Middle frontal gyrus (tissue), 1 donor: ENCODE measurements at regions not wholly inside any gene's neighbourhood (a gene's known extent, or its start where the extent isn't known, plus 50 kb on each side); places are given as distances from the start of the nearest gene placed in this dataset.
"Not testable (repeated sequence)": the region's sequence is repeated elsewhere in the genome, so short reads cannot be mapped to it uniquely, and the experiment has no call there.

ENCODE experiments used
- DNase-seq: peaks from one replicate; pipeline ENCODE4 v3.0.0-alpha.2; 2015; ENCODE audit warnings: low spot score; ENCODE audit errors: extremely low spot score

DNA sequence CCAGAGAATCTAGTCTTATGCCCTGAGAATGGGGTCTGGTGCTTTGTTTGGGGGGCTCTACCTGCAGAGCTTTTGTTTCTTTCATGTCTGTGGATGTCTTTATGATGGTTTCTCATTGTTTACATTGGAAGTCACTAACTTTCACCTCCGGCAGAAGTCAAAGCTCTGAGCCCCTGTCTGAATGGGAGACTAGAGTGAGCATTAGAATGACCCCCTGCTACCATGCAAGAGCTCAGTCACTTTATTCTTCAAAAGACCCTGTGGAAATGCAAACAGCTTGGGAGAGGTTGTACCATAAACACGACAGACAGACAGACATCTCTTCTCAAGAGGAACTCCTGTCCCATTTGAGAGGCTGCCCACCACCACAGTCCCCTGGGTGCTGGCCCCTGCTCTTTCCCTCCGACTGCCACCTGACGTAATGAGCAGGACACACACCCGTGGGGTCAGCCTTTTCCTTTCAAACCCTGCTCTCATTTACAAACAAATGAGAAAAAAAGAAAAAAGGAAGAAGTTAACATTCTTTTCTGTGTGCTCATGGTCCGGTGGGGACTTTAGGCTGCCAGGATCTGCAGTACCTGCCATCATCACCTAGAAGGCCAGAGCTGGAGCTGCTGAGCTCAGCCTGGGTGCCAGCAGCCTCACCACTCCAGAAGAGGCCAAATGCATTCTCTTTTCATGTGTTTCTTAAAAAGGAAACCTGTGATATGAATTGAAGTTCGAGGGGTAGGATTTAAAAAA lies 91.6 kb downstream of the FZD1 start:
- DNase-seq, result no peak

GRCh38 chr7:91356915-91357314 lies 92.7 kb downstream of the FZD1 start:
- DNase-seq, result no peak

- DNase-seq, result no peak
These were observed 93.1 kb downstream of the FZD1 start for GRCh38 chr7:91357379-91357778.

DNA sequence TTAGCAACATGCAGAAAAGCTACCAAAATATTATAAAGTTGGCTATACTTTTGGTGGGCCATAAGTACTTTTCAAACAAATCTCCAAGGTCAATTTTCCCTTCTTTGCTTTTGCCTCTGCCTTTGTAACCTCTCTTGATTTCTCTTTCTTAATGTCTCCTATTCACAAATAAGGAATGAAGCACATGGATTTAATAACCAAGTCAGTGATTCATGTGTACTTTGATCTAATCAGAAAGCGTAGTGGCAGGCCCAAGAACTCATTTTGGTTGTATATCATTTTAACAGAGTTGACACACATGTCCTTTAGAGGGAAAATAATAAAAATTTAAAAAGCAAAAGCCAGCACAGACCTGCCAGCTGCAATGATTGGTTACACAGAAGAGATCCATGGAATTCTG lies 93.7 kb downstream of the FZD1 start:
- no peak for DNase-seq

DNA sequence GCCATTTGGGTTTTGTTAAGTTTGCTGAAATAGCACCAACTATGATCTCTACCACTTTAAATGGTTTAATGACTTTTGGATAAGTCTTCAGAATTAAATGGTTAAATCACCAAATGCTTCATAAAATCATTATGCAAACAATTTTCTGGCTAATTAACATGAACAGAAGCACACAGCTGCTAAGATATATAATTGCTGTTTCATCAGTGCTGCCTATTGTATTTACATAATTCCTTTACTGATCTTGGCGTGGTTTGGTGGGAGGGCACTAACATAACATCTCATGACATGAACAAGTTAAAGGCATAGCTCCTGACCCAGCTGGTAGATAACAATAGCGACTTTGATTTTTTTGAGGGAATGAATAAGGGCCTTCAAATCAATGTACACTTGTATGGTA lies 94.1 kb downstream of the FZD1 start:
- no peak for DNase-seq

DNA sequence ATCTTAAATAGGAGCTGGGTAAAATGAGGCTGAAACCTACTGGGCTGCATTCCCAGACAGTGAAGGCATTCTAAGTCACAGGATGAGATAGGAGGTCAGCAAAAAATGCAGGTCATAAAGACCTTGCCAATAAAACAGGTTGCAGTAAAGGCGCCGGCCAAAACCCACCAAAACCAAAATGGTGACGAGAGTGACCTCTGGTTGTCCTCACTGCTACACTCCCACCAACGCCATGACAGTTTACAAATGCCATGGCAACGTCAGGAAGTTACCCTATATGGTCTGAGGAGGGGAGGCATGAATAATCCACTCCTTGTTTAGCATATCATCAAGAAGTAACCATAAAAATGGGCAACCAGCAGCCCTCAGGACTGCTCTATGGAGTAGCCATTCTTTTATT lies 100.9 kb downstream of the FZD1 start:
- DNase-seq, result not testable (repeated sequence)

- no peak for DNase-seq
These were observed 101.9 kb downstream of the FZD1 start for GRCh38 chr7:91366091-91366490.

DNA sequence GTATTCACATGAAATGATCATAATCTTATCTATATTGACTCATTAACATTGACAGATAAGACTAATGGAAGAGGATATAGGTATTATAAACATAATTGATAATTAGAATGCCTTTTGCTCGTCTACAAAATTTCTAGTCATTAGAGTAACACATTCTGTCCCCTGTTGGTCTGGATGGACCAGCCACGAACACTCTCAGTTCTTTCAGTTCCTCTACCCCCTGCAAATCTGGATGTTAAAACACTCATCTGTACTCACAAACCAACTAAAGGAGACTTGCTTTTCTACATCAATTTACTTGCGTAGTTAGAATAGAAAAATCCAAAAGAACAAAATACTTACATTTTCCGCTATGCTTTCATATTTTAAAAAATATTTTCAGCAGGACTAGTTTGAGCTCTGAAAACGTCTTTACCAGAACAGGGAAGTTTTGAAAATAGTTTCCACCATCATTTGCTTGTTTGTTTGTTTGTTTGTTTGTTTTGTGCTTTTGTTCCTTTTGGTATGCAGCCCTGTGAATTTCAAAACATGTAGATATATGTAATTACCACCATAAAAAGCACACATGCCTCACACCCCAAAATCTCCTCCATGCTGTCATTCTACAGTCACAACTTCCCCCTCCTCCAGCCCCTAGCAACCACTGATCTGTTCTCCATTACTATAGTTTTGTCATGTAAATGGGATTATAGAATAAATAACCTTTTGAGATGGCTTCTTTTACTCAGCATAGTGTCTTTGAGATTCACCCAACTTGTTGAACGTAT lies 103.8 kb downstream of the FZD1 start:
- DNase-seq, result no peak

DNA sequence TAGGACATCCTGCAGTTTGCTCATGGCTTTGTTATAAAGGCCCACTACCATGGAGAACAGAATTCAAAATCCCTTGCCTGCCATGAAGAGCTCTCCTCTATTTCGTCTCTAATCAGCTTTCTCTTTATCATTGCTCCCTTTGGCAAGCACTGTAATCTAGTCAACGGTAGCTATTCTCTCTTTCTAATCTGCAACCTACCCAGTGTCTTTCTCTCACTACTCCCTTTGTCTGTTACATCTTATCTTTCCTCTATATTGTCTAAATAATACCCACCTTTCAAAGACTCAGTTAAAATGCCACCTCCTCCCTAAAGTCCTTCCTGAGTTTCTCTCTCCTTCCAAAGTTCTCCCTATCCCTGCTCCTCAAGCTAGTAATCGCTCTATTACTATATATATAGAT lies 108.1 kb downstream of the FZD1 start:
- DNase-seq, result no peak

GRCh38 chr7:91373111-91373800 lies 109.0 kb downstream of the FZD1 start:
- DNase-seq, result no peak

DNA sequence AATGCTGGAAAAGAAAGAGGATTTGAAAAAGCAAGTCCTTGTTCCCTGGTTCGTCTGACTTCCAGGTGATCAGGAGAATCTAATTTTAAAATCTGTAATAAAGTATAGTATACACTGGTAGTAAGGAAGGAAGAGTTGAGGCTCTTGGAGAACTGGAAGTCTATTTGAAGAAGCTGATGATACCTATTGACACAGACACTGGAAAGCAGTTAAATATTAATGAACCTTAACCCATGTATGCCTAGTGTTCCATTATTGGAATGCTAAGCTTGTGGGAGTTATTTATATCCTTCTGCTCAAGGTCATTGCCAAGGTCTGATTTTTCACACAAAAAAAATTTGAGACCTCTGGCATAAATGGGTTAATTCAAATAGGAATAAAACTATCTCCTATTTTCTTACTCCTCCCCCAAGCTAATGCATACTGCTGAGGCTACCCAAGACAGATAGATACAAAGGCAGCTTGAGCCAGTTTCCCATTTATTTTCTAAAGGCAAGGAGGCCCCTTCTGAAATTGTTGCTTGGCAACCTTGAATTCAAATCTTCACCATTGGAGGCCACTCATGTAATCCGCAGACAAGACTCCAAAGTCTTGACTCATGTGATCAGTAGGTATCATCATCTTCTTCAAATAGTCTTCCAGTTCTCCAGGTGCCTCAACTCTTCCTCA lies 110.2 kb downstream of the FZD1 start:
- no peak for DNase-seq

DNA sequence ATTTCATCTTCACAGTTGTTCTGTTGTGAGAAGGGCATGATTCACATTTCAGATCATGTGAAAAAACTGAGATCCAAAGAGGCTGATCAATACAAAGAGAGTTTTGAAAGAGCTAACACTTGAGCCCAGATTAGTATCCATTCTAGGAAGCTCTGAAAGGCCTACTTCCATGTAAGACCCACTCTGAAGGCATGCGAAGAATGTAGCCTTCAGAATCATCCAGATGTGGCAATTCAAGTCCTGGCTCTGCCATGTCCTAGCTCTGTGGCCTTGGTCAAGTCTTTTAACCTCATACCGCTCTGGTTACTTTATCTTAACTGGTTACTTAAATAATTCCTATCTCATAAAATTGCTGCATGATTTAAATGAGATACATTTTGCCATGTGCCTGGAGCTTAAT lies 111.1 kb downstream of the FZD1 start:
- DNase-seq, result no peak

DNA sequence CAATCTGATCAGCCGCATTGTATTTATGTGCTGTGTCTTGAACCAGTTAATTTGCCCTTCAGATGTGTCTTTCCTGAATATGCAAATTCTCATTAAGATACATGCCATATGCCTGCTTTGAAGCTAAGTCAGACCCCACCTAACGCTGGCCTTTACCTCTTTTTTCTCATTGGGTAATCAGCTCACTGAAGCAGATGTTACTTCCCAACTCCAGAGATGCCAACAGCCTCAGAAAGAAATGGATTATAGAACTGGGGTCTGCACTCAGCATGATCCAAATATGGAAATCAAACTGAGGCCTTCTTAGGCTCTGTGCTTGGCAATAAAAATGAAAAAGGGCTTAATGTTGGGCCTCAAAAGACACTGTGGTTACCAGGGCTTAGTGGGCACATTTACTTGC lies 113.9 kb downstream of the FZD1 start:
- no peak for DNase-seq

GRCh38 chr7:91379236-91379635 lies 115.0 kb downstream of the FZD1 start:
- DNase-seq, result no peak

DNA sequence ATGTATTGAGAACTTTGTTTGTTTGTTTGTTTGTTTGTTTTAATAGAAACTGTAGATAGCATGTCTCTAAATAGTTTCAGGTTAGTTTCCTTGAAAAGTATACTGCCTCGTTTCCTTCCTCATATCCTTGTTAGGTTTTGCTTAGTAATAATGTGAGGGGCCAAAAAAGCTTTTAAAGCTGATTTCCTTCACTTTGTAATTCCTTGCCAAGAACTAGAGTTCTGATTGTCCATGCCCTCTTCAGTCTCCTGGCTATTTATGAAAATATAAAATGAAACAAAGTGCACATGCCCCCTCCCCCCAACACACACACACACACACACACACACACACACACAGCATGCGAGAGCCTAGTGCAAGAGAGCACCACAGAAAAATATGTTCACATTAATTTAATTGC lies 115.8 kb downstream of the FZD1 start:
- DNase-seq, result no peak

DNA sequence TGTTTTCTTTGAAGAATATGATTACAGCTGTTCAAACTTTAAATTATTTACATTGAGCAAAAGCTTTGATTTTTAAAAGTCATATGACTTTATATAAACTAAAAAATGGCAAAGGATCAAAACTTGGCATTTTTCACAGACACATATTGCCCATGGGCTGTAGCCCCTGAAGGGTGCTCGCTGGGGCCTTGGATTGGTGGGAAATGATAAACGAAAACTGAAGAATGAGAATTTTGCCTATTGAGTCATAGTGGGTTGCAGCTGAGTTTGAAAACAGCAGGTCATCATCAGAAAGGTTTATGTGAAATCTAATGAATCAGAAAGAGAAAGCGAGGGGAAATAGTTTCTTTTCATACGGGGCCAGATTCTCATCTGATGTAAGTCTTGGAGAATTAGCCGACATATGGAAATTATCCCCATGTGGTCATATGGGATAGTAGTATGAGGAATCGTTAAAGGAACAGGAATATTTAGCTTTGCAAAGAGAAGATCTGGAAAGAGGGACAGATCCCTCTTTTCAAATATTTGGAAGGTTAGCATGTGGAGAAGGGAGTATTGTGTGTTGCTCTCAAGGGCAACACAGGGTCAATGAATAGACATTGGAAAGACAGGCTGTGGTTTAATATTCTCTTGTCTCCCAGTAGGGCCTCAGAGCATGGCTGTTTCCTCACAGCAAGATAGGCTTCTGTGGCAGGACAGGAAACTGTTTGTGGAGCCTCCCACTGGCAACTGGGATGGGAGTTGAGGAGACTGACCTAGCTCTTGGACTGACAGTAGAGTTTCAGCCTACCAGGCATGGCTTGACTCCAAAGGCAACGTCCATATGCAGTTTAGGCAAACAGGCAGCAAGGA lies 119.0 kb downstream of the FZD1 start:
- no peak for DNase-seq

GRCh38 chr7:91383905-91384274 lies 119.7 kb downstream of the FZD1 start:
- no peak for DNase-seq

- DNase-seq, result not testable (repeated sequence)
These were observed 130.5 kb downstream of the FZD1 start for GRCh38 chr7:91394757-91395156.

- DNase-seq, result not testable (repeated sequence)
These were observed 131.1 kb downstream of the FZD1 start for GRCh38 chr7:91395313-91395712.

GRCh38 chr7:91397096-91397495 lies 132.9 kb downstream of the FZD1 start:
- DNase-seq, result no peak

GRCh38 chr7:91397612-91398011 lies 133.4 kb downstream of the FZD1 start:
- DNase-seq, result no peak
